H9 (cell line): ENCODE measurements at regions not wholly inside any gene's neighbourhood (a gene's known extent, or its start where the extent isn't known, plus 50 kb on each side); places are given as distances from the start of the nearest gene placed in this dataset.

ENCODE experiments used
- DNase-seq: peaks from one replicate; pipeline ENCODE4 v3.0.0-alpha.2; 2017
- H2AFZ ChIP-seq: one replicate; pipeline ENCODE4 v1.6.1; 2013; ENCODE audit warnings: mild to moderate bottlenecking, low read length, control low read depth, moderate library complexity
- H2AK5ac ChIP-seq: 2 replicates; pipeline ENCODE4 v1.6.1; 2013; ENCODE audit warnings: low read length, control low read depth, mixed read lengths; ENCODE audit not compliant: insufficient read length
- H2BK120ac ChIP-seq: one replicate; pipeline ENCODE4 v1.6.1; 2013; ENCODE audit warnings: low read depth, mild to moderate bottlenecking, low read length, control low read depth, inconsistent platforms; ENCODE audit not compliant: poor library complexity, severe bottlenecking
- H2BK12ac ChIP-seq: 2 replicates; pipeline ENCODE4 v1.6.1; 2013; ENCODE audit warnings: low read length, control low read depth, mixed read lengths, low read depth; ENCODE audit not compliant: insufficient read length
- H2BK15ac ChIP-seq: 2 replicates; pipeline ENCODE4 v1.6.1; 2013; ENCODE audit warnings: low read depth, low read length, control low read depth
- H2BK20ac ChIP-seq: one replicate; pipeline ENCODE4 v1.6.1; 2013; ENCODE audit warnings: low read depth, mild to moderate bottlenecking, low read length, control low read depth, inconsistent platforms; ENCODE audit not compliant: poor library complexity, severe bottlenecking
- H2BK5ac ChIP-seq: 2 replicates; pipeline ENCODE4 v1.6.1; 2013; ENCODE audit warnings: low read length, control low read depth, mixed read lengths; ENCODE audit not compliant: insufficient read length
- H3K14ac ChIP-seq: 2 replicates; pipeline ENCODE4 v1.6.1; 2013; ENCODE audit warnings: low read length, control low read depth; ENCODE audit not compliant: insufficient read depth
- H3K18ac ChIP-seq: 2 replicates; pipeline ENCODE4 v1.6.1; 2013; ENCODE audit warnings: low read depth, mild to moderate bottlenecking, mixed read lengths, low read length, control low read depth; ENCODE audit not compliant: insufficient read length
- H3K23ac ChIP-seq: 2 replicates; pipeline ENCODE4 v1.6.1; 2013; ENCODE audit warnings: low read length, control low read depth, mixed read lengths, low read depth; ENCODE audit not compliant: insufficient read length
- H3K23me2 ChIP-seq: 2 replicates; pipeline ENCODE4 v1.6.1; 2013; ENCODE audit warnings: low read depth, mild to moderate bottlenecking, mixed read lengths, low read length, control low read depth; ENCODE audit not compliant: insufficient read length, poor library complexity, severe bottlenecking
- H3K27ac ChIP-seq: 2 replicates; pipeline ENCODE4 v1.5.1; 2013; ENCODE audit warnings: low read length, control low read depth, mixed read lengths, low read depth; ENCODE audit not compliant: insufficient read length
- H3K27me3 ChIP-seq: 2 replicates; pipeline ENCODE4 v1.6.1; 2013; ENCODE audit warnings: low read length, control low read depth, inconsistent platforms; ENCODE audit not compliant: insufficient read depth
- H3K4ac ChIP-seq: 2 replicates; pipeline ENCODE4 v1.6.1; 2013; ENCODE audit warnings: low read depth, mild to moderate bottlenecking, control low read depth, inconsistent platforms, low read length, moderate library complexity
- H3K4me1 ChIP-seq: 2 replicates; pipeline ENCODE4 v1.6.1; 2013; ENCODE audit warnings: low read length, control low read depth, inconsistent platforms; ENCODE audit not compliant: insufficient read depth
- H3K4me2 ChIP-seq: 2 replicates; pipeline ENCODE4 v1.6.1; 2013; ENCODE audit warnings: low read length, control low read depth, mixed read lengths; ENCODE audit not compliant: insufficient read length, insufficient read depth
- H3K56ac ChIP-seq: 2 replicates; pipeline ENCODE4 v1.6.1; 2013; ENCODE audit warnings: low read depth, mild to moderate bottlenecking, mixed read lengths, low read length, control low read depth; ENCODE audit not compliant: insufficient read length
- H3K79me1 ChIP-seq: 2 replicates; pipeline ENCODE4 v1.6.1; 2013; ENCODE audit warnings: low read depth, mild to moderate bottlenecking, moderate library complexity, low read length, control low read depth, inconsistent platforms; ENCODE audit not compliant: insufficient read depth, poor library complexity, severe bottlenecking
- H3K79me2 ChIP-seq: 2 replicates; pipeline ENCODE4 v1.6.1; 2013; ENCODE audit warnings: low read length, control low read depth, inconsistent platforms; ENCODE audit not compliant: insufficient read depth
- H3K9ac ChIP-seq: 2 replicates; pipeline ENCODE4 v1.6.1; 2013; ENCODE audit warnings: low read length, control low read depth, mixed read lengths; ENCODE audit not compliant: insufficient read length; ENCODE audit errors: extremely low read depth
- H3K9me3 ChIP-seq: one replicate; pipeline ENCODE4 v1.6.1; 2013; ENCODE audit warnings: low read depth, low read length, inconsistent platforms; ENCODE audit not compliant: control insufficient read depth
- H3T11ph ChIP-seq: one replicate; pipeline ENCODE4 v1.6.1; 2013; ENCODE audit warnings: mild to moderate bottlenecking, low read length, control low read depth, inconsistent platforms
- H4K20me1 ChIP-seq: one replicate; pipeline ENCODE4 v1.6.1; 2013; ENCODE audit not compliant: control insufficient read depth, insufficient read length, insufficient read depth
- H4K5ac ChIP-seq: 2 replicates; pipeline ENCODE4 v1.6.1; 2013; ENCODE audit warnings: low read depth, mild to moderate bottlenecking, mixed read lengths, low read length, control low read depth; ENCODE audit not compliant: insufficient read length
- H4K8ac ChIP-seq: replicated peaks from 2 replicates; pipeline ENCODE4 v1.6.1; 2013; ENCODE audit warnings: low read length, control low read depth, mixed read lengths, low read depth; ENCODE audit not compliant: insufficient read length
- H4K91ac ChIP-seq: 2 replicates; pipeline ENCODE4 v1.6.1; 2013; ENCODE audit warnings: low read depth, mild to moderate bottlenecking, moderate library complexity, mixed read lengths, low read length, control low read depth; ENCODE audit not compliant: insufficient read length
- H3K27ac Mint-ChIP-seq, 3 experiments: 2 replicates in 2 of 3; 3 replicates in 1 of 3; pipeline ENCODE4 v1.8.0; 2020 to 2021; ENCODE audit warnings: mixed read lengths in 3 of 3, mild to moderate bottlenecking in 1 of 3, moderate library complexity in 1 of 3
- H3K27me3 Mint-ChIP-seq: 2 replicates; pipeline ENCODE4 v1.8.0; 2021; ENCODE audit warnings: low read depth, mild to moderate bottlenecking, moderate library complexity, mixed read lengths
- H3K36me3 Mint-ChIP-seq, 3 experiments: 2 replicates in 2 of 3; 3 replicates in 1 of 3; pipeline ENCODE4 v1.8.0; 2020 to 2021; ENCODE audit warnings: low read depth in 3 of 3, mixed read lengths in 3 of 3; ENCODE audit not compliant: insufficient read depth in 1 of 3
- H3K4me1 Mint-ChIP-seq, 2 experiments: 2 replicates each; pipeline ENCODE4 v1.8.0; 2020; ENCODE audit warnings: mixed read lengths in 2 of 2
- H3K4me3 Mint-ChIP-seq, 2 experiments: 2 replicates in 1 of 2; 3 replicates in 1 of 2; pipeline ENCODE4 v1.8.0; 2020 to 2021; ENCODE audit warnings: mild to moderate bottlenecking in 2 of 2, mixed read lengths in 2 of 2, moderate library complexity in 1 of 2
- H3K9me3 Mint-ChIP-seq, 2 experiments: 2 replicates in 1 of 2; 3 replicates in 1 of 2; pipeline ENCODE4 v1.8.0; 2020; ENCODE audit warnings: mild to moderate bottlenecking in 2 of 2, mixed read lengths in 2 of 2, moderate library complexity in 1 of 2
- CTCF ChIP-seq: fragments of 200-600 bp; sonication (generic); conservative IDR thresholded peaks from 3 replicates; pipeline ENCODE4 v1.8.0; 2021; ENCODE audit warnings: antibody characterized with exemption, mild to moderate bottlenecking
- WGBS: extraction: QIAGEN DNeasy Blood & Tissue Kit; methylation state at CpG from one replicate; pipeline ENCODE4 v1.1.7; 2013; ENCODE audit warnings: missing lambda C conversion rate, low lambda C conversion rate, mixed read lengths; ENCODE audit not compliant: insufficient read length; ENCODE audit errors: extremely low coverage; 5-methylcytosine and 5-hydroxymethylcytosine counted together

GRCh38 chr2:123128951-123129350, 896.1 kb upstream of the CNTNAP5 start:
- Histone ChIP-seq H3K27me3 (no peaks in the 10 kb centered on the region), H3K27ac (no peak overlapping the region), H3K18ac (no peak overlapping the region), H4K8ac (no peak overlapping the region), H3K4me1 (no peaks in the 10 kb centered on the region), H2BK12ac (no peak overlapping the region), H4K91ac (no peak overlapping the region), H3K4me2 (no peak overlapping the region), H4K20me1 (no peaks in the 10 kb centered on the region), H3T11ph (no peak overlapping the region), H2BK120ac (no peak overlapping the region), H2BK20ac (no peak overlapping the region), H3K23ac (no peak overlapping the region), H3K14ac (no peak overlapping the region), H3K79me2 (no peaks in the 10 kb centered on the region), H3K23me2 (no peaks in the 10 kb centered on the region), H3K56ac (no peak overlapping the region), H3K9ac (no peak overlapping the region), H3K4ac (no peak overlapping the region), H4K5ac (no peak overlapping the region), H3K79me1 (no peaks in the 10 kb centered on the region), H2AFZ (no peak overlapping the region), H3K9me3 (no peaks in the 10 kb centered on the region), H2BK15ac (no peak overlapping the region), H2BK5ac (no peak overlapping the region), H2AK5ac (no peak overlapping the region)
- peaks cover 3 to 10% of the 10 kb centered on the region in 2 experiments; a peak in 4 of 5 replicates for H3K9me3 Mint-ChIP-seq
- peaks cover 4 to 9% (median 5%) of the 10 kb centered on the region in 3 experiments; a peak in 3 of 7 replicates for H3K36me3 Mint-ChIP-seq
- no peak for TF ChIP-seq CTCF
- no peaks in the 10 kb centered on the region for H3K4me1 Mint-ChIP-seq
- H3K4me3 Mint-ChIP-seq, result no peak overlapping the region
- no peak overlapping the region for H3K27ac Mint-ChIP-seq
- no CpG with 5 or more reads among the region's 1 CpG for WGBS
- no peak for DNase-seq
- no peaks in the 10 kb centered on the region for H3K27me3 Mint-ChIP-seq
